ENCODE measurements at regions not wholly inside any gene's neighbourhood (a gene's known extent, or its start where the extent isn't known, plus 50 kb on each side); places are given as distances from the start of the nearest gene placed in this dataset.

DNA sequence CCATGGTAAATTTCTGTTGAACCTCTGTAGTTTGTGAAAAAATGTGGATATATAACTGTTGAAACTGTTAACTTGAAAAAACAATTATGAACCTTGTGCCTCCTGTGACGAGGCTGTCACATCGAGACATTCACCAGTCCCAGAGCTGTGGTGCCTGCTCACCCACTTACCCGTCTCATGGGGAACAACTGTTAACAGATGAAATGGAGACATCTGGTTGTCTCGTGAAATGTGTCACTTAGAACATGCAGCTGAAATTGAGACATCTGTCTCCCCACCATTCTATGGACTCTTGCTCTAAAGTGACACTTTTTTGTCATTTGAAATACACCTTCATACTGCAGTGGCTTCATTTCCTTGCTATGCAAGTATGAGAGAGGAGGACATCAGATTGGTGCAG lies 240.6 kb downstream of the GXYLT1 start:
- TF ChIP-seq, protein P1, sequence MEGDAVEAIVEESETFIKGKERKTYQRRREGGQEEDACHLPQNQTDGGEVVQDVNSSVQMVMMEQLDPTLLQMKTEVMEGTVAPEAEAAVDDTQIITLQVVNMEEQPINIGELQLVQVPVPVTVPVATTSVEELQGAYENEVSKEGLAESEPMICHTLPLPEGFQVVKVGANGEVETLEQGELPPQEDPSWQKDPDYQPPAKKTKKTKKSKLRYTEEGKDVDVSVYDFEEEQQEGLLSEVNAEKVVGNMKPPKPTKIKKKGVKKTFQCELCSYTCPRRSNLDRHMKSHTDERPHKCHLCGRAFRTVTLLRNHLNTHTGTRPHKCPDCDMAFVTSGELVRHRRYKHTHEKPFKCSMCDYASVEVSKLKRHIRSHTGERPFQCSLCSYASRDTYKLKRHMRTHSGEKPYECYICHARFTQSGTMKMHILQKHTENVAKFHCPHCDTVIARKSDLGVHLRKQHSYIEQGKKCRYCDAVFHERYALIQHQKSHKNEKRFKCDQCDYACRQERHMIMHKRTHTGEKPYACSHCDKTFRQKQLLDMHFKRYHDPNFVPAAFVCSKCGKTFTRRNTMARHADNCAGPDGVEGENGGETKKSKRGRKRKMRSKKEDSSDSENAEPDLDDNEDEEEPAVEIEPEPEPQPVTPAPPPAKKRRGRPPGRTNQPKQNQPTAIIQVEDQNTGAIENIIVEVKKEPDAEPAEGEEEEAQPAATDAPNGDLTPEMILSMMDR (IDR thresholded peaks at IDR 0.05; ENCODE audit: low read depth, low read length) = no peak
- TF ChIP-seq POLR2A (IDR thresholded peaks at IDR 0.05; ENCODE audit: extremely low read depth, insufficient read length) = no peak

All from NB4 (cell line).